C4-2B (cell line): ENCODE measurements at regions not wholly inside any gene's neighbourhood (a gene's known extent, or its start where the extent isn't known, plus 50 kb on each side); places are given as distances from the start of the nearest gene placed in this dataset.

Source experiments
- H3K27ac ChIP-seq: fragments of 450-650 bp; 2 replicates; pipeline ENCODE4 v1.5.1; 2017
- CTCF ChIP-seq: fragments of 450-650 bp; conservative IDR thresholded peaks from 2 replicates; pipeline ENCODE4 v1.5.1; 2017; ENCODE audit warnings: mild to moderate bottlenecking
- ZFX ChIP-seq: fragments of 450-650 bp; IDR thresholded peaks from 2 replicates; pipeline ENCODE4 v1.6.1; 2017

GRCh38 chr6:146881228-146882181 lies 282.7 kb downstream of the ADGB start:
- no peak overlapping the region for H3K27ac ChIP-seq
- no peak for TF ChIP-seq CTCF
- no peak for TF ChIP-seq ZFX

DNA sequence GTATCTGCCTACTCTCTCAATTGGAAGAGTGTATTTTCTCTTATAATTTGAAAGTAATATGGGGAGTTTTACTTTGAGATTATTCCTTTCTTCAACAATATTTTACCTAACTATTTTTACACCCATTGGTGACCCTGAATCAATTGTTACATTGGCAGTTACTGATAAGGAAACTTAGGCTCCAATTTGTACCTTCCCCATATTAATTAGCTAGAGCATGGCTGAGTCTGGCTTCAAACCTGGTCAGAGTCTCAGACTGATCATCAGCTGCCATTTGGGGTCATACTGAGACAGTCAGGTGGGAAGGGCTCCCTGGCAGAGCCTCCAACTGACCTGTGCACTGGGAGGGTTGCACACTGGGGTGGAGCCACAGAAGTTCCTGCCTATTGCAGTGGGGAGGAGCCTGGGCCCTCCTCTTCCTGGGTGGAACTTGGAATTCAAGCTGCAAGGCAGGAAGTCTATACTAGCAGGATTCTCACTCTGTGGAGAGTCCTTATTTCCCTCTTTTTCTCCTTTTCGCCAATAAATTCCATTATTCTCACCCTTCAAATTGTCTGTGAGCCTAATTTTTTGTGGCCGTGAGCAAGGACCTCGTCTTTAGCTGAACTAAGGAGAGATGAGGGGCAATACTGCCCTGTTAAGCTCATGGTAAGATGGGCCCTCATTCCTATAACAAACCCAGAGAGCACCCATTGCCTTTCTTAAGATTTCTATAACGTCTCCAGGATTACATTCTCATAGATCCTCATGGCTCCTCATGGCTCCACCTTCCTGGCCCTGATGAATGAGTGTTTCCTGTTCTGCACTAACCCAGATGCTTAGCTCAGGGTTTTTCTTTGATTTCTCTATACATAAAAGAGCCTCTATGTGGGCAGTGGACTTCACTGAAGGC lies 285.1 kb downstream of the ADGB start:
- no peak overlapping the region for H3K27ac ChIP-seq
- no peak for TF ChIP-seq CTCF
- TF ChIP-seq ZFX, result no peak

DNA sequence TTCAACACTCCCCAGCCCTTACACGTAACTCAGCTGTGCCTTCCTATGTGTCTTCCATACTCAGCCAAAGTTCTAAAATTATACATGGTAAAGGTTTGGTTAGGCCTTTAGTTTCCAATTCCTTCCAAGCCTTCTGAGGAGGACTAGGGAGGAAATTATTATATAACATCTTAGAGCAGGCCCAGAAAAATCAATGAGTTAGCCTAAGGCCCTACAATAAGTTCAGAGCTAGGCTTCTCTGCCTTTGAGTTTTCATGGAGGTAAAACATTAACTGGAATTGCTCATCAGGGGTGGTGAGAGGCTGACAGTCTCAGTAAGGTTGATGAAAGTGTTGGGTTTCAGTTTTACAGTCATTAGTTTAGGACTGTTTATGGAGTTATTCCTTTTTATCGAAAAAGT lies 286.0 kb downstream of the ADGB start:
- TF ChIP-seq CTCF, result no peak
- no peak overlapping the region for H3K27ac ChIP-seq

DNA sequence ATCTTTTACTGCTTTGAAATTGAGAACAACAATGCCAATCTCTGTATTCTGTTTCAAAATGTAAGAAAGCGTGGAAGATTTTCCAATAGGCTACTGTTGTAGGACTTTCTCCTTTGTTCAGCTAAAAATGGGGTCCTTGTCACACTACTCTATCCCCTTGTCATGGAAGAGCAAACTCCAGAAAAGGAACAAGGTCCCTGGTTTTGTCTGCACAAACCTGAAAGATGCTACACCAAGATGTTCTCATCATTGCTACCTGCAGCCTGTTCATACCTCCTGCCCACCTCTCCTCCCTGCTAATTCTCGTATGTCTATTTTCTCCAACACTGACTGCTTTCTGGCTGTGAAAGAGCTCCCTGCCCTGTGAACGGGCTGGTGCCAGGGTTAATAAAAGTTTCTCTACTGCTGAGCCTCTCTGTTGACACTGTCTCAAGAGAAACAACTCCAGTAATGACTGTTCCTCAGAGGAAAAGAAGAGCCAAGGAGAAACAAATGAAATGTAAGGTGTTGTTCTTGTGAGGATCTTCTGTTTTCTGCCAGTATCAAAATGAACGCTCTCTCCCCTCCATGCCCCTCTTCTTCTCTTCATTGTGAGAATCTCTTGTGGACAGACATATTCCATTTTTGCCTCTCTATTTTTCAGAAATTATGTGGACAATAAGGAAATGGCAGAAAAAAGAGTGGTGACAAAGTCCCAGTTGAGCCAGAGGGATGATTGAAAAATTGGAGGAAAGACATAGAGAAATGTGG lies 287.1 kb downstream of the ADGB start:
- no peak overlapping the region for H3K27ac ChIP-seq
- TF ChIP-seq CTCF (no peak), ZFX (no peak)

DNA sequence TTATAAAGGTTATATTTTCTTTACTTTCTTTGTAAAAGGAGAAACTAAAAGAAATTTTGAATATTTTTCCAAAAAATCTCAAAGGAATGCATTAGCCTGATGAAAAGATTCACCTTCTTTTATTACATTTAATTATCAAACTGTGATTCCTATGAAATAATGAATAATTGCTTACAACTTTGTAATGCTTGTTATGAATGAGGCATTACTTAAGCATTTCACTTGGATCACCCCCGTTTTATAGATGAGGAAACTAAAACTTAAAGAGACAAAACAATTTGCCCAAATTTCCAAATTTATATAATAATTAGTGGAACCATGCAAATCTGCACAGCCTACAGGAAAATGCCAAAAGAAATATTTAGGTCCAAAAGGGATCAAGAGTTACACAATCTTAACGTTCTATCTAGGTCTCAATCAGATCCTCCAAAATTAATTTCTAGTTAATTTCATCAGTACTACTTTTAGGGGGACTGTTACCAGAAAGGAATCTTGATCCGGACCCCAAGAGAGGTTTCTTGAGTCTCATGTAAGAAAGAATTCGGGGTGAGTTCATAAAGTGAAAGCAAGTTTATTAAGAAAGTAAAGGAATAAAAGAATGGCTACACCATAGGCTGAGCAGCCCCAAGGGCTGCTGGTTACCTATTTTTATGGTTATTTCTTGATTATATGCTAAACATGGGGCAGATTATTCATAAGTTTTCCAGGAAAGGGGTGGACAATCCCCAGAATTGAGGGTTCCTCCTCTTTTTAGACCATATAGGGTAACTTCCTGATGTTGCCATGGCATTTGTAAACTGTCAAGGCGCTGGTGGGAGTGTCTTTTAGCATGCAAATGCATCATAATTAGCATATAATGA lies 288.0 kb downstream of the ADGB start:
- TF ChIP-seq CTCF (no peak), ZFX (no peak)
- no peak overlapping the region for H3K27ac ChIP-seq

DNA sequence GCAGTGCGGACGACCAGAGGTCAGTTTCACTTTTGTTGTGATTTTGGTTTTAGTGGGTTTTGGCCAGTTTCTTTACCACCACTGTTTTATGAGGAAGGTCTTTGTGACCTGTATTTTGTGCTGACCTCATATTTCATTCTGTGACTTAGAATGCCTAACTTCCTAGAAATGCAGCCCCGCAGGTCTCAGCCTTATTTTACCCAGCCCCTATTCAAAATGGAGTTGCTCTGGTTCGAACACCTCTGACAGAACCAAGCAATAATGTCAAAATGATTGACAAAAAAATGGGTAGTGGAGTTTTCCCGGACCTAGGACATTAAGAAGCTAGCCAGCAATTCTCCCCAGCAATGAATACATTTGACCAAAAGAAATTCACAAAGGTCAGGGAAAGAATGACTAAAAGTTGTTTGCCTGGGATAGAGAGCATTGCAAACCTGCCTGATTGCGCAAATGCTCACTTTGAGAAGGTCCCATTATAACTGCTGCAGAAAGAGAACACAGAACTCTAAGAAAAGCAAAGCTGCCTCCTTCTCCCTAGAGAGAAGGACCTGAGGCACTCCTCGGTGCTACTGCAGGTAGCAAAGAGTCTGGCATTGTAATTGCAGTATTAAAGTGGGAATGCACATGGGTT lies 288.8 kb downstream of the ADGB start:
- TF ChIP-seq ZFX (no peak), CTCF (no peak)
- H3K27ac ChIP-seq, result no peak overlapping the region
